ENCODE measurements at regions not wholly inside any gene's neighbourhood (a gene's known extent, or its start where the extent isn't known, plus 50 kb on each side); places are given as distances from the start of the nearest gene placed in this dataset.
"Not testable (repeated sequence)": the region's sequence is repeated elsewhere in the genome, so short reads cannot be mapped to it uniquely, and the experiment has no call there.

- H3K27ac ChIP-seq: no peak overlapping the region
- CTCF ChIA-PET: interaction anchor here (1.2 kb wide), 1 partner anchor 23 kb away, joined by 3 read pairs; no protein-coding TSS in a partner anchor
- no peak for DNase-seq (ENCODE audit: low spot score)
- no peak for TF ChIP-seq CTCF (conservative IDR thresholded peaks at IDR 0.05; ENCODE audit: low read depth)
- POLR2A ChIA-PET (ENCODE audit: low non-redundant PET): no interaction called here
Measured at GRCh38 chr15:79572691-79573404, 140.7 kb downstream of the MINAR1 start.

GRCh38 chr15:79574431-79575273 lies 142.5 kb downstream of the MINAR1 start:
- CTCF ChIA-PET: interaction anchor here (0.5 to 0.6 kb wide), 2 partner anchors 235 to 419 kb away, joined by 3 read pairs; no protein-coding TSS in a partner anchor
- POLR2A ChIA-PET (ENCODE audit: low non-redundant PET); H3K27ac ChIP-seq; DNase-seq (ENCODE audit: low spot score): not testable (repeated sequence)

- DNase-seq (ENCODE audit: low spot score): no peak
- no peak overlapping the region for H3K27ac ChIP-seq
- ChIA-PET POLR2A (ENCODE audit: low non-redundant PET) (no interaction called here), CTCF (interaction anchor here (0.6 to 0.7 kb wide), 2 partner anchors 19 to 28 kb away, joined by 4 read pairs; no protein-coding TSS in a partner anchor)
- no peak for TF ChIP-seq CTCF (conservative IDR thresholded peaks at IDR 0.05; ENCODE audit: low read depth)
Measured at GRCh38 chr15:79582650-79583049, 150.5 kb downstream of the MINAR1 start.

GRCh38 chr15:79592126-79592525 lies 160.0 kb downstream of the MINAR1 start:
- no peak overlapping the region for H3K27ac ChIP-seq
- POLR2A ChIA-PET (ENCODE audit: low non-redundant PET): no interaction called here
- no peak for DNase-seq (ENCODE audit: low spot score)
- TF ChIP-seq CTCF (conservative IDR thresholded peaks at IDR 0.05; ENCODE audit: low read depth): no peak
- CTCF ChIA-PET: interaction anchor here (0.6 to 1.2 kb wide), 3 partner anchors 54 to 1312 kb away, joined by 3 to 4 read pairs (median 4); no protein-coding TSS in a partner anchor

GRCh38 chr15:79593119-79593869 lies 161.2 kb downstream of the MINAR1 start:
- H3K27ac ChIP-seq: no peak overlapping the region
- no peak; the same call in 1 of the 2 replicates for TF ChIP-seq CTCF (conservative IDR thresholded peaks at IDR 0.05; ENCODE audit: low read depth)
- POLR2A ChIA-PET (ENCODE audit: low non-redundant PET): no interaction called here
- no peak for DNase-seq (ENCODE audit: low spot score)
- CTCF ChIA-PET: interaction anchor here (1.9 kb wide), 1 partner anchor 212 kb away, joined by 11 read pairs; no protein-coding TSS in a partner anchor

GRCh38 chr15:79595306-79595705 lies 163.2 kb downstream of the MINAR1 start:
- CTCF ChIA-PET: interaction anchor here (0.5 to 2.3 kb wide), 7 partner anchors 22 to 284 kb away, joined by 3 to 29 read pairs (median 4); partner anchors contain the start of gene TMED3
- POLR2A ChIA-PET (ENCODE audit: low non-redundant PET): no interaction called here
- H3K27ac ChIP-seq: no peak overlapping the region
- TF ChIP-seq CTCF (conservative IDR thresholded peaks at IDR 0.05; ENCODE audit: low read depth): no peak
- DNase-seq (ENCODE audit: low spot score): no peak

All from RWPE1 (cell line).